HG03175 (cell line): ENCODE measurements at regions not wholly inside any gene's neighbourhood (a gene's known extent, or its start where the extent isn't known, plus 50 kb on each side); places are given as distances from the start of the nearest gene placed in this dataset.

Experiments
- ATAC-seq: cut with Tn5 transposase; IDR thresholded peaks from one replicate; pipeline ENCODE4 v1.9.1; 2021; ENCODE audit warnings: mild to moderate bottlenecking, moderate library complexity; ENCODE audit not compliant: unreplicated experiment

GRCh38 chr3:107265526-107265925 lies 111.7 kb upstream of the CCDC54 start:
- ATAC-seq: no peak

GRCh38 chr3:107268469-107268868 lies 108.8 kb upstream of the CCDC54 start:
- no peak for ATAC-seq

DNA sequence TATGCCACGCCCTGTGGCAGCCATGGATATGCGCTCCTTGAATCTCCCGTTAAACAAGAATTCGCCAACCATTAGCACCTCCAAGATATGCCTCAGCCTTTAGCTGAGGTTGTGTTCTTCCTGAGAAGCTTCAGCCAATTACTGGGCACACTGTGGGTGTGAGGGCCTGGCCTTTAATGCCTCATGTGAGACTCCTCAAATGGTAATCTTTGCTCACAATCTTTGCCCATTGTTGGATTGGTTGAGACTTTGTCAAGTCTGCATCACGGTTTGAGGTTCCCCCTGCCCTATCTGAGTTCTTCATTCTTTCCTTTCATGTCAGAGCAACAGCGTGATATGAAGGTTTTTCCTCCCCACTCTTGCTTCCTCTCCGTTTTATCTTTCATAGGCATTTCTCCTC lies 108.1 kb upstream of the CCDC54 start:
- no peak for ATAC-seq

- peak; percentile 79 for ATAC-seq
Observed at GRCh38 chr3:107271787-107272387, 105.4 kb upstream of the CCDC54 start.

DNA sequence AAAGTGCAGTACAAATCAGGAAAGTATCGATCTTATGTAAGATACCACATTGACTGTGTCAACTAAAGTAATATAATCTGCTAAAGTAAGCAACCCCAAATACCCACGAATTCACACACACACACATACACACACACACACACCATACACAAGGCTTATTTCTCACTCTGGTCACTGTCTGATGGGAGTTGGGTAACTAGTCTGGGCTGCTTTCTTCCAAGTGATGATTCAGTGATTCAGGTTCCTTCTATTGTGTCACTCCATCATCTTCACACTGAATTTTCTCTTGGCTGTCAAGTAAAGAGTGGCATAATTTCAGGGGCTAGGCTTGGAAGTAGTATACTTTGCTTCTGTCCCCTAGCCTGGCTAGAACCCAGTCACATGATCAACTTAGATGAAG lies 104.8 kb upstream of the CCDC54 start:
- no peak for ATAC-seq

GRCh38 chr3:107272885-107273284 lies 104.4 kb upstream of the CCDC54 start:
- no peak for ATAC-seq

DNA sequence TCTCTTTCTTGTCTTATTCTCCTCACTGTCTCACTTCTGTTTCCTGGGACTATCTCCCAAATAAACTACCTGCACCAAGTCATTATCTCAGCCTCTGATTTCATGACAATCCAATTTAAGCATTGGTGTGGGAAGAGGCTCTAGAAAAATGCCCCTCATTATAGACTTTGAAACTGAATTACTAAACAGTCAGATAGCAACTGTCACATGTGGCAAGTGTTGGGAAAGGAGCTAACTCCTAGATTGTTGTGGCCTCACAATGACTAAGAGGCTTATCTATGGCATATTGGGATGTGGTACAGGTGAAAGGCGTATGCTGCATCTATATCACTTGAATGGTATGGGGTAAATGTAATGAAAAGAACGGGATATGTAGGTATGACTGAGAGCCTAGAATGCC lies 103.5 kb upstream of the CCDC54 start:
- ATAC-seq: no peak

DNA sequence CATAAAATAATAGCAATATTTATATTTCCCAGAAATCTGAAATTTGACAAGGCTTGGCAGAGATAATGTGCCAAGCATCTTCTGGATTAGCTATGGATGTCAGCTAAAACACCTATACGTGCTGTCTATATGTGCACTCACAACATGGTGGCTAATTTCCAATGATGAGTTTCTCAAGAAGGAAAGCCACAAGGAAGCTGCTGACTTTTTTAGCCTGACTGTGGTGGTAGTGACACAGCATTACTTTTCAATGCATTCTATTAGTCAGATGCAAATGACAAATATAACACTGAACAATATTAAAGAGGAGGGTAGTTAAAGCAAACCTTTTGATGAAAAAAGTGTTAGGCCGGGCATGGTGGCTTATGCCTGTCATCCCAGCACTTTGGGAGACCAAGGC lies 101.7 kb upstream of the CCDC54 start:
- ATAC-seq: no peak

GRCh38 chr3:107283948-107284347 lies 93.3 kb upstream of the CCDC54 start:
- ATAC-seq: no peak

DNA sequence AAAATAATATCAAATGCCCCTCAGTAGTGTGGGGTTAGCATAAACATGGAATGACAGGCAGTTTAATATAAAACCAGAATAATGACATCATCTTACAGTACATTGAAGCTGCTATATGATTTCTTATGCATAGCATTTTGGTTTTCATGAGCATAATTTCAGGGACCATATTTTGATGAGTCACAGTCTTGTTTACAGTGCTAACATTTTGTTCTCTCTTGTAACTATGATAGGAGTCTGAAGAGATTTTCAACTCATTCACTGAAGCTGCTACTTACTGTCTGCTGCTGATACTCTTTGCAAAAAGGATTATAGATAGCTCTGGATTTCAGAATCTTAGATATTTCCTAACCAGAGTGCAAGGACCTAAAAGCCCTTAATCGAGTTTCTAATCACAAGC lies 92.6 kb upstream of the CCDC54 start:
- no peak for ATAC-seq

DNA sequence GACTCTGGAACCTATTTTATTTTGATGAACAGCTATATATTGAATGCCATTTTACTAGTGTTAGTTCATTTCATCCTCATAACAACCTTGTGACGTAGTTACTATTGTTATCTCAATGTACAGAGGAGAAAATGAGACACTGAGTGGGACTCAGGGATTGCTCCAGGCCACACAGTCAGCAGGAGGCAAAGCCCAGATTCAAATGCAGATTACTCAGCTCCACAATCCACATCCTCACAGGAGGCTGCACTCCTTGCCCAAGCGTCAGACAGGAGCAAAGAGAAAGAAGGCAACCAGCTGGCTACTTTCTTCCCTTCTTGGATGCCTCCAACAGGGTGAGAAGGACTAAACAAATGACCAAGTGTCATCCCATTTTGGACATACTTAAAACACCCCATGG lies 92.0 kb upstream of the CCDC54 start:
- no peak for ATAC-seq

DNA sequence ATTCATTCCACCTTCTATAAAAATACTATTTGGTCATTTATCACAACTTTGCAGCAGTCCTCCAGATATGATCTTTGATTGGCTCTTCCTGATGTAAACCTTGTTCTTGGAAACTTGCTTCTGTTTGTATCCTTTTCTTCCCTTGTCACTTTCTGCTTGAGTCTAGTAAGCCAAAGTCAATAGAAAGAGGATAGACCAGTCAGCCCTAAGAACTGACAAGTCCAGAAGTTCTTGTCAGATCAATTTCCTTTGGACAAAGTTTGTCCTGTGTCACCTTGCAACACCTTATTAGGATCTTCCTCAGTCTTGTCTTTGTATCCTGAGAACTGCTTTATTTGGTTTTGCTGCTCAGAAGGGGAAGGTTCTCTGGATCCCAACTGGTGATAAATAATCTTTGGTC lies 87.9 kb upstream of the CCDC54 start:
- no peak for ATAC-seq

GRCh38 chr3:107294117-107294516 lies 83.1 kb upstream of the CCDC54 start:
- no peak for ATAC-seq

- no peak for ATAC-seq
Observed at GRCh38 chr3:107297597-107297996, 79.6 kb upstream of the CCDC54 start.

GRCh38 chr3:107307205-107307604 lies 70.0 kb upstream of the CCDC54 start:
- ATAC-seq: no peak

DNA sequence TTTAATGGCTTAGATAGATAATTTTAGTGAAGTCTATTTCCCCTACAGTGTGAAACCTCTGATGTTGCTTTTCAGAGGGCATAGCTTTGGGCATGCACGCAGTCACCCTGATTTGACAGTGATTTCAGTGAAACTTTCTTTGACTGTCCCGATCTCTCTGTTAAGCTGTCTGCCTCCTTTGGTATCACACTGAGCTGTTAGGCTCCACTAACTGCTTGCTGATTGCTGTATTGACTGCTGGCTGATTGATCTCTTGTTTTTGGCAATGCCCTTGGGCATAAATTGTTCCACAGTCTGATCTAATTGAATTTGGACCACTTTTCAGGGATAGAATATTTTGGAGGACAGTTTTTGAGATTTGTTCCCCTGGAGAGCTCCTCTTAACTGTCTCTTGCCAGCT lies 68.5 kb upstream of the CCDC54 start:
- ATAC-seq: no peak

DNA sequence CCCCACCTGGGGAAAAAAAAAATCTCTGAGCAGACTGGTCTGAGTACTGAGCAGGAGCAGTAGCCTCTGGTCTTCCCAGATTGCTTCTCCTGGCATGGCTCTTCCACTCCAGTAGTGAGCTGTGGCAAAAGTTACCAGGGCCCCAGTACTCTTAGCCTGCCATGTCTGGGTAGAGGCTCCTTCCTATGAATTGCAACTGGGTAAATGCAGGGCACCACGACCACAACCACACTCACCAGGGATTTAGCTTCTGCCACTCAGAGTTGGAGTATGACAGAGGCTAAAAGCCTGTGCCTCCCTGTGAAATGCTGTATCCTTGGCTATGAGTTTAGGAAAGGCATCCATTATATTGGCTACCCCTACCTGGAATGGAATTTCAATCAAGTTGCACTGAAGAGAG lies 67.9 kb upstream of the CCDC54 start:
- ATAC-seq: no peak

DNA sequence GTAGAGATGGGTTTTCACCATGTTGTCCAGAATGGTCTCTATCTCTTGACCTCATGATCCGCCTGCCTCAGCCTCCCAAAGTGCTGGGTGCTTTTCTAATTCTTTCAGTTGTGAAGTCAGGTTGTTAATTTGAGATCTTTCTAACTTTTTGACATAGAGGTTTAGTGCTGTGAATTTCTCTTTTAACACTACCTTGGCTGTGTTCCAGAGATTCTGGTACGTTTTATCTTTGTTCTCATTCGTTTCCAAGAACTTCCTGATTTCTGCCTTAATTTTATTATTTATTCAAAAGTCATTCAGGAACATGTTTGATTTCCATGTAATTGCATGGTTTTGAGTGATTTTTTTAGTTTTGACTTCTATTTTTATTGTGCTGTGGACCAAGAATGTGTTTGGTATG lies 63.5 kb upstream of the CCDC54 start:
- no peak for ATAC-seq

GRCh38 chr3:107315141-107315540 lies 62.1 kb upstream of the CCDC54 start:
- ATAC-seq: no peak

- ATAC-seq: no peak
Observed at GRCh38 chr3:107323723-107324122, 53.5 kb upstream of the CCDC54 start.

GRCh38 chr3:107325446-107325845 lies 51.8 kb upstream of the CCDC54 start:
- no peak for ATAC-seq
